H1 (cell line): ENCODE measurements at regions not wholly inside any gene's neighbourhood (a gene's known extent, or its start where the extent isn't known, plus 50 kb on each side); places are given as distances from the start of the nearest gene placed in this dataset.

Experiments
- SIRT6 ChIP-seq: IDR thresholded peaks from one replicate; pipeline ENCODE4 v1.7.1; 2012; ENCODE audit warnings: low read length, inconsistent platforms
- TF ChIP-seq, protein P1 (sequence below), 3 experiments: IDR thresholded peaks; 1 replicate in 2 of 3; 2 replicates in 1 of 3; pipeline versions ENCODE4 v1.5.1 to v1.6.1; 2011; ENCODE audit warnings: low read length in 3 of 3, mild to moderate bottlenecking in 3 of 3, inconsistent platforms in 2 of 3, low read depth in 1 of 3, moderate library complexity in 1 of 3; ENCODE audit not compliant: insufficient read depth in 1 of 3; ENCODE audit errors: control extremely low read depth in 1 of 3

DNA sequence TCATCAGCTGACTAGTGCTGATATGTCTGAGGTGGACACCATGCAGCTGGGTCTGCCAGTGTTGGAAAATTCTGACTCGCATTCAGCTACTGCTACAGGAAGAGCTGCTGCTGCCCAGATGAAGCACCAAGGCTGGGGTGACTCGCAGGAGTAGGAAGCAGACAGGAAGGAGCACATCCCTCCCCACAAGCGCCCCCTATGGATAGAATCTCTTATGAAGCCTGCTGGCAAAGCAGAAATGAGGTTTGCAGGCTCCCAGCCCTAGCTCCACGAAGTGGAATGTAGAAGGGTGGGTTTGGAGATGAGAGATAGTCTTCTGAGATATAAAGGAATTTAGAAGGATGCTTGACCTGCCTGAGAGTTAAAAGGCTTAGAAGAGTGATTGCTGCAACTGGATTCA is 443.0 kb downstream of the ACTL7B start (continued):
- TF ChIP-seq, protein P1, sequence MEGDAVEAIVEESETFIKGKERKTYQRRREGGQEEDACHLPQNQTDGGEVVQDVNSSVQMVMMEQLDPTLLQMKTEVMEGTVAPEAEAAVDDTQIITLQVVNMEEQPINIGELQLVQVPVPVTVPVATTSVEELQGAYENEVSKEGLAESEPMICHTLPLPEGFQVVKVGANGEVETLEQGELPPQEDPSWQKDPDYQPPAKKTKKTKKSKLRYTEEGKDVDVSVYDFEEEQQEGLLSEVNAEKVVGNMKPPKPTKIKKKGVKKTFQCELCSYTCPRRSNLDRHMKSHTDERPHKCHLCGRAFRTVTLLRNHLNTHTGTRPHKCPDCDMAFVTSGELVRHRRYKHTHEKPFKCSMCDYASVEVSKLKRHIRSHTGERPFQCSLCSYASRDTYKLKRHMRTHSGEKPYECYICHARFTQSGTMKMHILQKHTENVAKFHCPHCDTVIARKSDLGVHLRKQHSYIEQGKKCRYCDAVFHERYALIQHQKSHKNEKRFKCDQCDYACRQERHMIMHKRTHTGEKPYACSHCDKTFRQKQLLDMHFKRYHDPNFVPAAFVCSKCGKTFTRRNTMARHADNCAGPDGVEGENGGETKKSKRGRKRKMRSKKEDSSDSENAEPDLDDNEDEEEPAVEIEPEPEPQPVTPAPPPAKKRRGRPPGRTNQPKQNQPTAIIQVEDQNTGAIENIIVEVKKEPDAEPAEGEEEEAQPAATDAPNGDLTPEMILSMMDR (IDR thresholded peaks at IDR 0.05; ENCODE audit: control extremely low read depth in 1 of 3, insufficient read depth in 1 of 3, low read depth in 1 of 3, low read length in 3 of 3), result peak; percentile 57 to 74 (median 68)
- no peak for TF ChIP-seq SIRT6
- TF ChIP-seq, all 59 proteins: peak for 3
